Loucy (cell line): ENCODE measurements at regions not wholly inside any gene's neighbourhood (a gene's known extent, or its start where the extent isn't known, plus 50 kb on each side); places are given as distances from the start of the nearest gene placed in this dataset.

Experiments
- H2AFZ ChIP-seq: fragments of 200-600 bp; sonication (generic); 2 replicates; pipeline ENCODE4 v1.6.0; 2016; ENCODE audit warnings: antibody characterized with exemption, mild to moderate bottlenecking, low read length, moderate library complexity
- H3F3A ChIP-seq: fragments of 200-600 bp; 2 replicates; pipeline ENCODE4 v1.6.0; 2016; ENCODE audit warnings: antibody characterized with exemption, low read depth, mild to moderate bottlenecking
- H3K27me3 ChIP-seq: fragments of 200-600 bp; sonication (generic); 2 replicates; pipeline ENCODE4 v1.6.1; 2014; ENCODE audit warnings: low read length, mild to moderate bottlenecking; ENCODE audit not compliant: insufficient read depth, poor library complexity, severe bottlenecking
- H3K36me3 ChIP-seq: fragments of 200-600 bp; sonication (generic); 2 replicates; pipeline ENCODE4 v1.6.1; 2016; ENCODE audit warnings: low read length; ENCODE audit not compliant: insufficient read depth
- H3K4me1 ChIP-seq: fragments of 200-600 bp; sonication (generic); 2 replicates; pipeline ENCODE4 v1.5.1; 2014; ENCODE audit warnings: low read length, mild to moderate bottlenecking; ENCODE audit not compliant: insufficient read depth, poor library complexity, severe bottlenecking
- H3K4me2 ChIP-seq: fragments of 200-600 bp; sonication (generic); 2 replicates; pipeline ENCODE4 v1.6.0; 2014; ENCODE audit warnings: antibody characterized with exemption, low read length, low read depth, mild to moderate bottlenecking; ENCODE audit not compliant: poor library complexity, severe bottlenecking
- H3K4me3 ChIP-seq: fragments of 200-600 bp; sonication (generic); 2 replicates; pipeline ENCODE4 v1.5.1; 2014; ENCODE audit warnings: low read length, mild to moderate bottlenecking, mixed read lengths; ENCODE audit not compliant: poor library complexity, severe bottlenecking
- H3K79me2 ChIP-seq: fragments of 200-600 bp; sonication (generic); 2 replicates; pipeline ENCODE4 v1.6.1; 2014; ENCODE audit warnings: low read length; ENCODE audit not compliant: insufficient read depth
- H3K9ac ChIP-seq: fragments of 200-600 bp; sonication (generic); 2 replicates; pipeline ENCODE4 v1.6.0; 2014; ENCODE audit warnings: mild to moderate bottlenecking, low read depth, low read length, moderate library complexity; ENCODE audit not compliant: poor library complexity, severe bottlenecking
- H3K9me2 ChIP-seq: fragments of 200-600 bp; sonication (generic); replicated peaks from 2 replicates; pipeline ENCODE4 v1.6.1; 2016; ENCODE audit warnings: low read depth, low read length, mixed read lengths
- H3K9me3 ChIP-seq: fragments of 200-600 bp; sonication (generic); 2 replicates; pipeline ENCODE4 v1.6.1; 2014; ENCODE audit warnings: mild to moderate bottlenecking, antibody characterized with exemption, low read length, low read depth; ENCODE audit not compliant: insufficient read depth
- H4K20me1 ChIP-seq: fragments of 200-600 bp; sonication (generic); 2 replicates; pipeline ENCODE4 v1.6.0; 2014; ENCODE audit warnings: antibody characterized with exemption, low read length, mild to moderate bottlenecking; ENCODE audit not compliant: insufficient read depth, poor library complexity, severe bottlenecking
- CTCF ChIP-seq: fragments of 200-600 bp; sonication (generic); conservative IDR thresholded peaks from 2 replicates; pipeline ENCODE4 v1.5.1; 2014; ENCODE audit warnings: mild to moderate bottlenecking, antibody characterized with exemption, low read length
- EZH2phosphoT487 ChIP-seq: fragments of 200-600 bp; IDR thresholded peaks from 2 replicates; pipeline ENCODE4 v1.6.1; 2018; ENCODE audit warnings: antibody characterized with exemption, mild to moderate bottlenecking, moderate library complexity, borderline replicate concordance

- H3K9me3 ChIP-seq: no peaks in the 10 kb centered on the region
- H3K36me3 ChIP-seq: no peaks in the 10 kb centered on the region
- no peak overlapping the region for H3K4me3 ChIP-seq
- no peaks in the 10 kb centered on the region for H3K9me2 ChIP-seq
- H3K4me2 ChIP-seq: no peak overlapping the region
- H4K20me1 ChIP-seq: no peaks in the 10 kb centered on the region
- no peak overlapping the region for H2AFZ ChIP-seq
- H3K79me2 ChIP-seq: no peaks in the 10 kb centered on the region
- H3K4me1 ChIP-seq: no peaks in the 10 kb centered on the region
- no peaks in the 10 kb centered on the region for H3K27me3 ChIP-seq
- H3K9ac ChIP-seq: no peak overlapping the region
- no peak for TF ChIP-seq CTCF
- TF ChIP-seq EZH2phosphoT487: no peak
- no peaks in the 10 kb centered on the region for H3F3A ChIP-seq
Observed at GRCh38 chr14:62455446-62455845, 589.8 kb downstream of the KCNH5 start.

- Histone ChIP-seq H3K9me2 (peaks cover under 1% of the 10 kb centered on the region; the same call in 1 of the 2 replicates), H3K79me2 (no peaks in the 10 kb centered on the region), H3K9me3 (no peaks in the 10 kb centered on the region), H3K4me1 (no peaks in the 10 kb centered on the region), H3F3A (no peaks in the 10 kb centered on the region), H4K20me1 (no peaks in the 10 kb centered on the region), H3K9ac (no peak overlapping the region), H3K4me2 (no peak overlapping the region), H3K27me3 (no peaks in the 10 kb centered on the region), H2AFZ (no peak overlapping the region), H3K4me3 (no peak overlapping the region), H3K36me3 (no peaks in the 10 kb centered on the region)
- TF ChIP-seq CTCF: no peak
- TF ChIP-seq EZH2phosphoT487: no peak
Observed at GRCh38 chr14:62462988-62463387, 582.3 kb downstream of the KCNH5 start.

GRCh38 chr14:62468946-62469345, 576.3 kb downstream of the KCNH5 start:
- Histone ChIP-seq H3K9me3 (no peaks in the 10 kb centered on the region), H4K20me1 (no peaks in the 10 kb centered on the region), H3K9me2 (peaks cover 5% of the 10 kb centered on the region; the same call in 1 of the 2 replicates), H3K4me1 (no peaks in the 10 kb centered on the region), H3K27me3 (no peaks in the 10 kb centered on the region), H3K4me2 (no peak overlapping the region), H3K36me3 (no peaks in the 10 kb centered on the region), H3K79me2 (no peaks in the 10 kb centered on the region), H3K9ac (no peak overlapping the region), H3K4me3 (no peak overlapping the region), H3F3A (no peaks in the 10 kb centered on the region), H2AFZ (no peak overlapping the region)
- TF ChIP-seq CTCF (no peak), EZH2phosphoT487 (no peak)
